GM23338 (cell line): ENCODE measurements at regions not wholly inside any gene's neighbourhood (a gene's known extent, or its start where the extent isn't known, plus 50 kb on each side); places are given as distances from the start of the nearest gene placed in this dataset.

Source experiments
- ATAC-seq: fragments of 200-7000 bp; cut with Tn5 transposase; 3 replicates; pipeline ENCODE4 v1.9.1; 2020
- DNase-seq: peaks from one replicate; pipeline ENCODE4 v3.0.0-alpha.2; 2015; ENCODE audit warnings: low spot score
- H2AFZ ChIP-seq: fragments of 200-600 bp; sonication (generic); 2 replicates; pipeline ENCODE4 v1.8.0; 2016; ENCODE audit warnings: antibody characterized with exemption, mild to moderate bottlenecking, moderate library complexity
- H3F3A ChIP-seq: fragments of 200-600 bp; sonication (generic); replicated peaks from 2 replicates; pipeline ENCODE4 v1.8.0; 2017; ENCODE audit warnings: antibody characterized with exemption, mixed run types, low read depth
- H3K27ac ChIP-seq: fragments of 200-600 bp; sonication (generic); 2 replicates; pipeline ENCODE4 v1.6.1; 2016; ENCODE audit warnings: low read depth
- H3K27me3 ChIP-seq: fragments of 200-600 bp; sonication (generic); 2 replicates; pipeline ENCODE4 v1.8.0; 2016; ENCODE audit warnings: mild to moderate bottlenecking, mixed run types, moderate library complexity; ENCODE audit not compliant: insufficient read depth
- H3K36me3 ChIP-seq: fragments of 200-600 bp; sonication (generic); 2 replicates; pipeline ENCODE4 v1.8.0; 2016; ENCODE audit warnings: mild to moderate bottlenecking; ENCODE audit not compliant: insufficient read depth
- H3K4me1 ChIP-seq: fragments of 200-600 bp; sonication (generic); 2 replicates; pipeline ENCODE4 v1.8.0; 2016; ENCODE audit warnings: mild to moderate bottlenecking, moderate library complexity; ENCODE audit not compliant: insufficient read depth
- H3K4me2 ChIP-seq: fragments of 200-600 bp; sonication (generic); 2 replicates; pipeline ENCODE4 v1.7.1; 2017; ENCODE audit warnings: mixed run types
- H3K4me3 ChIP-seq: fragments of 200-600 bp; sonication (generic); 2 replicates; pipeline ENCODE4 v1.6.1; 2016; ENCODE audit warnings: mixed run types
- H3K79me2 ChIP-seq: fragments of 200-600 bp; sonication (generic); replicated peaks from 2 replicates; pipeline ENCODE4 v1.8.0; 2017; ENCODE audit warnings: mild to moderate bottlenecking; ENCODE audit not compliant: insufficient read depth
- H3K9me2 ChIP-seq: fragments of 200-600 bp; sonication (generic); 2 replicates; pipeline ENCODE4 v1.8.0; 2017; ENCODE audit not compliant: insufficient read depth
- H4K20me1 ChIP-seq: fragments of 200-600 bp; sonication (generic); replicated peaks from 2 replicates; pipeline ENCODE4 v1.8.0; 2017; ENCODE audit warnings: mild to moderate bottlenecking; ENCODE audit not compliant: insufficient read depth
- H3K27ac Mint-ChIP-seq: 2 replicates; pipeline ENCODE4 v1.8.0; 2020; ENCODE audit warnings: inconsistent platforms, mild to moderate bottlenecking, moderate library complexity, mixed read lengths
- H3K27me3 Mint-ChIP-seq: 3 replicates; pipeline ENCODE4 v1.8.0; 2022; ENCODE audit warnings: low read depth, mild to moderate bottlenecking, moderate library complexity, mixed read lengths, inconsistent platforms; ENCODE audit not compliant: insufficient read depth, poor library complexity
- H3K36me3 Mint-ChIP-seq: 3 replicates; pipeline ENCODE4 v1.8.0; 2021; ENCODE audit warnings: low read depth, mild to moderate bottlenecking, inconsistent platforms, moderate library complexity, mixed read lengths
- H3K4me1 Mint-ChIP-seq: 3 replicates; pipeline ENCODE4 v1.8.0; 2020; ENCODE audit warnings: mild to moderate bottlenecking, inconsistent platforms, mixed read lengths
- H3K4me3 Mint-ChIP-seq: 3 replicates; pipeline ENCODE4 v1.8.0; 2021; ENCODE audit warnings: moderate library complexity, mild to moderate bottlenecking, inconsistent platforms, mixed read lengths
- H3K9me3 Mint-ChIP-seq: 3 replicates; pipeline ENCODE4 v1.8.0; 2020; ENCODE audit warnings: moderate library complexity, mild to moderate bottlenecking, inconsistent platforms, mixed read lengths
- CREB1 ChIP-seq: fragments of 250-450 bp; sonication (Bioruptor Pico); IDR thresholded peaks from 2 replicates; pipeline ENCODE4 v1.5.0; 2020; ENCODE audit warnings: low read depth, mild to moderate bottlenecking, moderate library complexity
- CTCF ChIP-seq, 2 experiments: fragments of 200-600 bp in 1 of 2; sonication (generic) in 1 of 2; conservative IDR thresholded peaks; 2 replicates each; pipeline versions ENCODE4 v1.5.1 to v1.6.1; 2016 to 2017; ENCODE audit warnings: antibody characterized with exemption in 2 of 2, low read depth in 2 of 2, mild to moderate bottlenecking in 2 of 2, moderate library complexity in 1 of 2
- EZH2 ChIP-seq: fragments of 200-600 bp; sonication (generic); IDR thresholded peaks from one replicate; pipeline ENCODE4 v1.8.0; 2017; ENCODE audit warnings: antibody characterized with exemption, mild to moderate bottlenecking, low read depth; ENCODE audit not compliant: unreplicated experiment
- EZH2phosphoT487 ChIP-seq: fragments of 200-600 bp; sonication (generic); IDR thresholded peaks from one replicate; pipeline ENCODE4 v1.8.1; 2018; ENCODE audit warnings: antibody characterized with exemption; ENCODE audit not compliant: unreplicated experiment
- JUNB ChIP-seq: IDR thresholded peaks from one replicate; pipeline ENCODE4 v1.6.1; 2016; ENCODE audit warnings: antibody characterized with exemption; ENCODE audit not compliant: unreplicated experiment
- NANOG ChIP-seq: IDR thresholded peaks from 2 replicates; pipeline ENCODE4 v1.6.1; 2016; ENCODE audit warnings: antibody characterized with exemption, borderline replicate concordance
- POLR2AphosphoS5 ChIP-seq: IDR thresholded peaks from 2 replicates; pipeline ENCODE4 v1.6.1; 2016; ENCODE audit warnings: antibody characterized with exemption, low read depth
- REST ChIP-seq: IDR thresholded peaks from one replicate; pipeline ENCODE4 v1.6.1; 2018; ENCODE audit warnings: antibody characterized with exemption; ENCODE audit not compliant: unreplicated experiment
- STAT1 ChIP-seq: IDR thresholded peaks from one replicate; pipeline ENCODE4 v1.6.1; 2016; ENCODE audit warnings: antibody characterized with exemption; ENCODE audit not compliant: unreplicated experiment
- ZNF114 ChIP-seq: fragments of 250-450 bp; sonication (Bioruptor Pico); IDR thresholded peaks from 2 replicates; pipeline ENCODE4 v1.5.0; 2020; ENCODE audit warnings: mild to moderate bottlenecking, moderate library complexity
- ZNF331 ChIP-seq: fragments of 250-450 bp; sonication (Bioruptor Pico); IDR thresholded peaks from 2 replicates; pipeline ENCODE4 v1.5.0; 2020; ENCODE audit warnings: low read depth, mild to moderate bottlenecking, moderate library complexity

- DNase-seq (no peak), ATAC-seq (no peak)
- H3K27me3 Mint-ChIP-seq, result no peaks in the 10 kb centered on the region
- peaks cover under 1% of the 10 kb centered on the region; the same call in 1 of the 3 replicates for H3K9me3 Mint-ChIP-seq
- H3K36me3 Mint-ChIP-seq, result no peaks in the 10 kb centered on the region
- no peak overlapping the region for H3K4me2 ChIP-seq
- no peak overlapping the region for H3K27ac Mint-ChIP-seq
- H4K20me1 ChIP-seq, result no peaks in the 10 kb centered on the region
- H3K9me2 ChIP-seq, result no peaks in the 10 kb centered on the region
- H3K27ac ChIP-seq, result no peak overlapping the region
- no peak overlapping the region for H3K4me3 Mint-ChIP-seq
- H3K79me2 ChIP-seq, result no peaks in the 10 kb centered on the region
- peaks cover 2% of the 10 kb centered on the region; the same call in 1 of the 2 replicates for H3K36me3 ChIP-seq
- H3K4me1 Mint-ChIP-seq, result no peaks in the 10 kb centered on the region
- no peak for TF ChIP-seq CREB1 (CRISPR knock-in tag)
- no peak for TF ChIP-seq JUNB
- no peak for TF ChIP-seq REST
- no peak for TF ChIP-seq POLR2AphosphoS5
- H2AFZ ChIP-seq, result no peak overlapping the region; the same call in 1 of the 2 replicates
- H3K4me1 ChIP-seq, result no peaks in the 10 kb centered on the region
- H3F3A ChIP-seq, result no peaks in the 10 kb centered on the region
- H3K27me3 ChIP-seq, result no peaks in the 10 kb centered on the region
- no peak overlapping the region for H3K4me3 ChIP-seq
Measured at GRCh38 chr11:38952698-38953097, 2354.7 kb upstream of the RAG2 start.

GRCh38 chr11:38950867-38951266 is 2352.8 kb upstream of the RAG2 start:
- DNase-seq (no peak), ATAC-seq (no peak)
- no peak overlapping the region for H2AFZ ChIP-seq
- Mint-ChIP-seq H3K36me3 (no peaks in the 10 kb centered on the region), H3K4me1 (no peaks in the 10 kb centered on the region), H3K9me3 (peaks cover 16% of the 10 kb centered on the region), H3K27me3 (no peaks in the 10 kb centered on the region), H3K4me3 (no peak overlapping the region), H3K27ac (no peak overlapping the region)
- no peaks in the 10 kb centered on the region for H3F3A ChIP-seq
- peaks cover 2% of the 10 kb centered on the region; the same call in 1 of the 2 replicates for H3K36me3 ChIP-seq
- H3K27ac ChIP-seq, result no peak overlapping the region
- no peaks in the 10 kb centered on the region for H3K27me3 ChIP-seq
- H3K4me2 ChIP-seq, result no peak overlapping the region
- no peaks in the 10 kb centered on the region for H3K4me1 ChIP-seq
- H4K20me1 ChIP-seq, result no peaks in the 10 kb centered on the region
- no peak overlapping the region for H3K4me3 ChIP-seq
- H3K79me2 ChIP-seq, result no peaks in the 10 kb centered on the region
- no peaks in the 10 kb centered on the region for H3K9me2 ChIP-seq
- TF ChIP-seq EZH2 (no peak), NANOG (no peak), ZNF331 (CRISPR knock-in tag) (no peak), CTCF (conservative IDR thresholded peaks at IDR 0.05; ENCODE audit: low read depth in 2 of 2) (no peak), EZH2phosphoT487 (no peak), REST (no peak), STAT1 (no peak), JUNB (no peak), ZNF114 (CRISPR knock-in tag) (no peak)
